Medulla oblongata (tissue), 1 donor: ENCODE measurements at regions not wholly inside any gene's neighbourhood (a gene's known extent, or its start where the extent isn't known, plus 50 kb on each side); places are given as distances from the start of the nearest gene placed in this dataset.

Source experiments
- DNase-seq: peaks from one replicate; pipeline ENCODE4 v3.0.0-alpha.2; 2015; ENCODE audit errors: extremely low spot score

DNA sequence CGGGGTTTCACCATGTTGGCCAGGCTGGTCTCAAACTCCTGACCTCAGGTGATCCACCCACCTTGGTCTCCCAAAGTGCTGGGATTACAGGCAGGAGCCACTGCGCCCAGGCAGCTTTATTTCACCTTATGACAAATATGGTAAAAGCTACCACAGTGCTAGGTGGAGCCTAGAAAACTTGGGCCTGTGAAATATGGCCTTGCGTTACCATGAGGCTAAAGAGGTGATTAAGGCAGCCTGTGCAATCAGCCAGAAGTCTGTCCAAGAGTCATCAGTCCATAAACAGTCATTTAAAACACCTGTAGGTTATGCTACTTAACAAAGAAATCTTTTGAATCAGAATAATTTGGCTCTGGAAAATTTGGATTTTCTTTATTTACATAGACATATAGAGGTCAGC, 114.8 kb upstream of the ANKH start:
- no peak for DNase-seq

DNA sequence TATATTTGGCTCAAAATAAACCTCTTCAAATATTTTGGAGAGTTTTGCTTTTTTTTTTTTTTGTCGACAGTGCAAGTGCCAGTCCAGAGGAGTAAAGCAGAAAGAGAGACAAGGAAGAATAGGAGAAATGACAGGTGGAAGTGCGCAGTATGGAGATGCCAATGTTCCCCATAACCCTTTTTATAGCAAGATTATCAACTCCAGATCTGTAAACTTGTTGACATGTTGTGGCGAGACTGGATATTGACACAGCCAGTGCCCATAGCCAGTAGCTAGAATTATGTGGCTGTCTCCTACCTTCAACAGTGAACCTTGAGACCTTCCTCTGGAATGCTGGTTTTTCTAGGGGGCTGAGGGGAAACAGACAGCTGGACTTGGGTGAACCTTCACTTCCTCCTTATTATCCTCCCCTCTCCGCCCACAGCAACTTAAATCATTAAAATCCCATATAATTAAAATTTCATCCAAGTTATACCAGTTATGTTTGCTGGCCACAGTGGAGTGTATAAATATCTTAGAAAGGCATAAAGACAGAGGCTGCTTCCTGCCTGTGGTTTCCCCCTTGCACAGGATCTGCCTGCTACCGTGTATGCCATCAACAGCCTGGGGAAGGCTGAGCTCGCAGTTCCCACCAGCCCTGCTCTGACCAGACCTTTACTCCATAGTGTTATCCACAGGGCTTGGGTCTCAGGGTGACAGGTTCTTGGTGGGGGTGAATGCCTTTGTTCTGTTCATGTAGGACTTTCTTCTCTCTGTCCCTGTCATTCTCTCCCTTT, 112.3 kb upstream of the ANKH start:
- no peak for DNase-seq

DNA sequence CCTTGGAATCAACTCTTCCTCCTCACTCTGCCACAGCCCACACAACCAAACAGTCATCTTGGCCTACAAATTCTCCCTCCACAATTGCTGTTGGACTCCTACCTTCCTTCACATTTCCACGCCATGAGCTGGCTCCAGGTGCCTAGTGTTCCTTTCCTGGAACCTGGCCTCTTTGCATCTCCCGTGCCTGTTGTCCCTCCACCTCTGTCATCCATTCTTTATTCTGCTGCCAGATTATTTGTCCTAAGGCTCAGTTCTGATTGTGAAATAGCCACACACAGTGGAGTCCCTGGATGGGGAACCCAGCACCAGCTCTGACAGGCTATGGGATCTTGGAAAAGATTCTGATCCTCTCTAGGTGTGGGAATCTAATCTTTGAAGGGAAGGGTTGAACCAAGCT, 109.1 kb upstream of the ANKH start:
- no peak for DNase-seq

DNA sequence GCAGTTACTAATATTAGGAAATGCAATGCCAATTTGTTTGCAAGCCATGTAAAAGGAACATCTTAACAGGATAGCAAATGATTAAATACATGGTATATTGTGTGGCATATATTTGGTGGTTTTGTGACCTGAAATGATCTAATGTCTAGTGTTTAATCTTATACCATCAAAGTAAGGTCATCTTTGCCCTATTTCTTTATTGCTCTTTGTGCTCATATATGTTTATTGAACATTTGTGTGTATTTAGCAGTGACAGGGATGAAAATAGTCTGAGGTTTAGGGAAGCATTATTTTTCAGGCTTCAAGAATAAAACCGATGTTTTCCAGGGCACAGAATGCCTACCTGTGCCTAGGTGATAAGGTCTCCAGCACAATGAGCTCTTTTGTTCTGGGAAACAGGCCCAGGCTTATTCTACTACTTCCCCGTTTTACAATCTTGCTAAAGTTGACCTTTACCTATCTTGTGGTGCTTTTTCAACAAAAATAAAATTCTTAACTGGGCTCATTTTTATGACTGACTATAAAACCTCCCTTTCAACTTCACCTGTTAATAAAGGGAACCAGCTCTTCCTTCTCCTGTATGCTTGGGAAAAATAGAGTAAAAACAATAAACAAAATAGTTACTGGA, 105.6 kb upstream of the ANKH start:
- no peak for DNase-seq

DNA sequence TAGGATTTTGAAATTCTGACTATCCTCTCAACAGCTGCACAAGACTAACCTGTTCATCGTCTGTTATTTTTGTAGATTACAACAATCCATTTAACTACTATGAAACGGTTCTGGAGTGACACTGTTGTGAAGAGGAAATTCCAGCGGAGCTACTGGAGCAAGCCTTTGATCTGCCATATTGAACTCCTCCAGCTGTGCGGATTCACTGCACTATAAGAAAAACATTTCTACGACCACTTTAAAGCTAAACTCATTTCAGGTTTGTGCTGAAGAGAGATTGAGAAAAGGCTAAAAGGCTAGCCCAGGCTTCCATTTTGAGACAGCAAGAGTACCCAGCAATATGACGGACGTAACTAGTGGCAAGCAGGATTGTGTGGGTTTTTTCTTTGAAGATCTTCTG, 104.9 kb upstream of the ANKH start:
- DNase-seq = no peak

DNA sequence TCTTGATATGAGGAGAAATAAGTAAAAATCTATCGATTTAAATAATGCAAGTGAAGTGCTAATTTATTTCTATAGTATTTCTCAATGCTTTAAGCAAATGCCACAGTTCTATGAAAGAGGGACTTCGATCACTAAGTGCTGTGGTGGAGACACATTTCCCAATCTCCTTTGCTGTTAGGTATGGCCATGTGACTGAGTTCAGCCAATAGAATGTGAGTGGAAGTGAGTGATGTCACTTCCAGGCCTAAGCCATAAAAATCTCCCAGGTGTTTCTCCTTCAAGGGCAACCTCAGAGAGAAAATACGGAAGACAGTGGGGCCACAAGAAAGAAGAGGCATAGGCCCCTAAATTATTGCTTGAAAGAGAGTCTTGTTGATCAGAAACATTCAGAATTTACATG, 100.3 kb upstream of the ANKH start:
- no peak for DNase-seq

DNA sequence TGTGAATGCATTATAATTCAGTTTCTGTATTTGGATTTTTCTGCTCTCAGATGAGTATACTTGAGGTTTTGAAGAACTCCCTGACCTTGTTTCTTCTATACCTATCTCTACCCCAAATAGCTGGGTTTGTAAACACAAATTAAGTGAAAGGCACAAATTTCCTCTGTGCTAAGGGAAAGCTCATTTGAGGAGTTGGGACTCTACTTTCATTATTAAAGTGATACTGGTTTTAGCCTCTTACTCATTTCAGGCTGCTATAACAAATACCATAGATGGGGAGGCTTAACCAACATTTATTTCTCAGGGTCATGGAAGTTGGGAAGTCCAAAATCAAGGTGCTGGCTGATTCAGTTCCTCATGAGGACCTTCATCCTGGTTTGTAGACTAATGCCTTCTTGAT, 97.2 kb upstream of the ANKH start:
- DNase-seq = no peak

DNA sequence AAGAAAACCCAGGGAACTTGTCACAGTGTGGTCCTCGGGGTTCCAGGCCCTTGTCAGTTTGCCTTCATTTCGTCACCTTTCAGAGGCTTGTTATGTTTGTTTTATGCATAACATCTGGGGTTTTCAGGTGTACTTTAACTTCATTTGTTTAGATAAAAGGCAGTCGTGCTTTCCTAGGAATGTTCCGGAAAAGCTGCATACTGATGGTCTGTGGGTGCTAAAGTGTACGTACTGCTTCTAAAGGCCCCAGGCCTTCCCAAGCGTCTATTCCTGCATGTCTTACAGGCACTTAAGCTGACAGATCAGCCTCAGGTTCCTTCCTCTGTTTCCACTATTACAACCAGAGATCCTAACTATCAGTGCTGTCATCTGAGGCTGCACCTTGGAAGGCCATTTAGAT, 95.6 kb upstream of the ANKH start:
- no peak for DNase-seq

DNA sequence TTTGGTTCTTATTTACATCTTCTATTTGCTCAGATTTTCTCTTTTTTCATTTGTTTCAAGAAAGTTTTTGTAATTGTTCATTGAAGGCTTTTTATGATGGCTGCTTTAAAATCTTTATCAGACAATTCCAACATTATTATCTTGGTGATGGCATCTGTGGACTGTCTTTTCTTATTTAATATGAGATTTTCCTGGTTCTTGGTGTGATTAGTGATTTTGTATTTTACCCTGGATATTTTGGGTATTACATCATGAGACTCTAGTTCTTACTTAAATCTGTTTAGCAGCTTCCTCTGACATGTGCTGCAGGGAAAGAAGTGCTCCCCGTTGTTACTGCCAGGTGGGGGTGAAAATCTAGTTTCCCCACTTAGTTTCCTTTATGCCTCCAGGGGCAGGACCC, 94.2 kb upstream of the ANKH start:
- DNase-seq = no peak

DNA sequence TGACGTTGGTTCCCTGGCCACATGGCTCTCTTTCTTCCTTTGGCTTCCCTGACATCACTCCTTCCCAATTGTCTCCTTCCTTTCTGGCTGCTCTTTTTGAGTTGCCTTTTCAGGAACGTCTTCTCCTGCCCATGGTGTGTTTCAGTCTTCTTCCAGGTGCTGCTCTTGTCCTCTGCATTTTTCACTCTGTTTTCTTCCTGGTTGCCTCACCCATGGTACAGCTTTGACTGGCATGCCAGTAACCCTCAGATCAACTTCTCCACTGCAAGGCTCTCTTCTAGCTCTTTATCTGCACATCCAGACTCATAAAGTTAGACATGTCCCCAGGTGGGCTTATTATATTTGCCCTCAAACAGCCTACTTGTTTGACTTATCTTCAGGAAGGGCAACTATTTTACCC, 91.0 kb upstream of the ANKH start:
- no peak for DNase-seq

DNA sequence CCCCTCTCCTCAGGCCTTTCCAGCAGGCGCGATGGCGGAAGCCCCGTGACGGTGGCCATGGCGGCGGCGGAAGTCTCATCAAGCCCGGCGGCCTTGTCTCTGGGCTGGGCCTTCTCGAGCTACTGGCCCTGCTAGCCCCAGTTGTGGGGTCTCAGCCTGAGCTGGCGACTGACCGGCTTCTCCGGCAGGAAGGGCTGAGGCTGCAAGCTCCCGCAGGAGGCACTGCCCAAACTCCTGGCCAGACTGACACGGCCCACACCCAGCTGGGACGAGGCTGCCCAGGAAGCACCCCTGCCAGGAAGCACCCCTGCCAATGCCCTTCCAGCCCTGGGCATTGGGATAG, 88.5 kb upstream of the ANKH start:
- no peak for DNase-seq

DNA sequence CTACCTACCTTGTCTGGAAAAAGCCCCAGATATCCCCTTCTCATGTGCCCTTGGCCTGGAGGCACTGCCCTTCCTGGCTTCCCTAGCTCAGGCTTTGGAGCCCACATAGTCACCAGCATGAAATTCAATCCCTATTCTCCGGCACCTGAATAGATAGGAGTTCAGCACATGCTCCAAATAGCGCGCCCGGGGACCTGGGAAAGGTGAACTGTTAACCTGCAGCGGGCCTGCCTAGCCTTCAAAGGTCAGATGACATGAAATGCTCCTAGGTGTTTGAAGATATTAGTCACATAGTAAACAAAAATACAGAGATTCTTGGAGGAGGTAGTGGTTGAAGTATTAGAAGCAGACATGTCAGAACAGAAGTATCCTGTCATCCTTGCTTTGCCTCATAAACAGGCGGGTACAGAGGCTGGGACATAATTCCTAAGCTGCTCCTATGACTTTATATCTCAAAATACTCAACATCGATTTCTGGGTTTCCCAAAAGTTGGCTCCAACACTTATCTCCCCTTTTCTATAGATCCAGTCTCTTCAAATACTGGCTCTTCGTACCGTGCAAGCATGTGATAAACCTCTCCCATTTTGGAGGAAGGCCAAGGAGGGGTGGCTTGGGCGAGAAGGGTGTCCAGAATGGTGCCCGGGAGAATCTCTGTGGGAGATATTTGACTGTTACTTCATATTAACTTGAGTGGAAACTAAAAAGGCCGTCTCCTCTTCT, 88.0 kb upstream of the ANKH start:
- DNase-seq = no peak

DNA sequence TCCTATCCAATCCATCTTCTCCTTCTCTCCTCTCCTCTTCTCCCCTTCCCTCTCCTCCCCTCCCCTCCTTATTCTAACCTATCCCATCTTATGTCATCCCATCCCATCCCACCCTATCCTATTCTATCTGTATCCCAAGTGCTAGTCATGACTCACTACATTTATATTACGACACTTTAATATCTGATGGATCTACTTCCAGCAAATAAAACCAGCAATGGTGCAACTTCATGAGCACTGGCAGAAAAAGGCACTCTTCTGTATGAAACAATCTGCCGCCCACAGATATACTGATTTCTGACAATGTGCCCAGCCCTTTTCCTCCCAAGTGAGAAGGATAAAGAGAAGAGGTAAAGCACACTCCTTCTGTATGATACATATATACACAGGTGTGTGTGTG, 86.6 kb upstream of the ANKH start:
- DNase-seq = no peak

DNA sequence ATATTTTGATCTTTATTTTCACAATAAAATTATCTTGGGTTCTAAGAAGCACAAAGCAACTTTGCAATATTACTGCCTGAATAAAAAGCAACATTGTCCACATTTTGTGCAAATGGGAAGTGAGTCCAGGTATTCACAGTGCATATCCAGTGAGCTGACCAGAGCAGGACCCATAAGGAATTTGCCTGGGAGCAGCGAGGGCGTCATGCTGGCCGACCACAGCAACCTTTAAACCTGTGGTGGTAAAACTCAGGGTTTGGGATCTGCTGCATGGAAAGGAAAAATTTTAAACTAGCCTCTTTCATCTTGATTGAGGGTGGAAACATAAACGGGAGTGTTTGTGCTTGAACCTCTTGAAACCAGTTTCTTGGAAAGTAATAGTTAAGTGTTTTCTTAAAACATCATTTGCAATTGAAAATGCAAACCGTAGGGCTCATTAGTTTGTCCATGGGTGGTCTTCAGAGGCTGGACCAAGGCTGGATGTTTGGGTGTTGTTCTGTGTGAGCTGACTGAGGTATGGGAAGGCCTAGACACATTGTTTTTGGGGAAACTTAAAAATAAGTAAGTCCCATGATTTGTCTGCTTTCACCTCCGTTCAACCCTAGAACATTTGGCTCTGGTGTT, 85.0 kb upstream of the ANKH start:
- DNase-seq = no peak

DNA sequence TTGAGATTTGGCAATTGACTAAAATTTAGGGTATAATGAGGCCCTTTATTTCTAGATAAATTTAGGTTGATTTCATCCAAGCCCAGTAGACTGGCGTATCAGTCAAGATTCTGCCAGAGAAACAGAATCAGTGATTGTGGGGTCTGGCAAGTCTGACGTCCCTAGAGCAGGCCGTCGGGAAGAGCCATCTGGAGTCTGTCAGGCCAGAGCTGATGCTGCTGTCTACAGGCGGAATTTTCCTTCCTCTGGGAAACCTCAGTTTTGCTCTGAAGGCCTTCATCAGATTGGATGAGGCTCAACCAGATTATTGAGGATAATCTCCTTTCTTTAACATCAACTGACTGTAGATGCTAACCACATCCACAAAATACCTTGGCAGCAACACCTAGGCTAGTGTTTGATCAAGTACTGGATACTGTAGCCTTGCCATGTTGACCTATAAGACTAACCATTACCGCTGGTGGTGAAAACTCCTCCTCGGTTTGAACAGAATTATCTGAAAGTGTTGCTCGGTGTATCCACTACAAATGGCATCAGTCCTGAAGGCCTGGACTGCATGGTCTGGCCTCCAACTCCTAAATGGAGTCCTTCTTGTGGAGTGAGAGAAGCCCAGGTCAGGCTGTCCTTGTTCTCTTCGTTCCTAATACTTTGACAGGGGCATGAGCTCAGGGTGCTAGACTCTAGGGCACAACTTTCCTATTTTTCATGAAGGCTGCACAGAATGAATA, 83.2 kb upstream of the ANKH start:
- DNase-seq = no peak

DNA sequence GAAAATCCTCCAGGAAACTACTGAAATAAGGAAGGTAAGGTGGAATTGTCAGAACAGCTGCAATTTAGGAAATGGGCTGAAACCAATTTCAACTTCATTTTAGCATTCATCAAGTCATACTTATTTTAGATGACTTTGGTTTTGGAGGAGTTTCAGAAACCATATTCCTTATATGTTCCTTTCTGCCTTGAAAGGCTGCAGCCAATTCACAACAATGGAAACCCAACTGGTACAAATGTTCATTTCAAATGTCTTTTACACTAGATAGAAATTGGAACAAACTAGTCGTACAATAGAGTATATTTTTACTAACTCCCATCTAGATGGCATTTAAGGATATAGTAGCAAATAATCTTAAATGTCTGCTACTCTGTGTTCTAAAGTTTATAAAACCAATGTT, 82.6 kb upstream of the ANKH start:
- DNase-seq = no peak

DNA sequence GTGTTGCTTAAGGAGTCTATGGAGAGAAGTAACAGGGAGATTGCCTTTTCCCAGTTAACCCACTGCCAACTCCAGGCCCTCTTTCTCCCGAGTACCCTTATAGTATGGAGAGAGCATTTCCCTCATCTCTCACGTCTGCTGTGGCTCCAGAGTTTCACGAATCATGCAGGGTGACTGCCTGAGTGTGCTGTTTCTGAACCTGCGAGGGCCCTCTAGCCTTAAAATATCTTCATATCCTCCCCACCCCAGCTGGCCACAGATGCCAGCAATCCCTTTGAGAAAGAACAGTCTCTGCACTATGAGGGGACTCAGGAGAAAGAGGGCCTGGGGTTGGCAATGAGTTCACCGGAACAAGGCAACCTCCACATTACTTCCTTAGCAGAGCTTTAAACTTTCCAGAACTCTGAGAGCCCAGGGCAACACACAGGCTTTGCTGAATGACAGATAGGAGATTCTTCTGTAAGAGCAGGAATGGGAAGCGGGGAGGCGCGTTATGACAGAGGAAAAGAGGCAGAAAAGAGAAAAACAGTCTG, 81.6 kb upstream of the ANKH start:
- no peak for DNase-seq

DNA sequence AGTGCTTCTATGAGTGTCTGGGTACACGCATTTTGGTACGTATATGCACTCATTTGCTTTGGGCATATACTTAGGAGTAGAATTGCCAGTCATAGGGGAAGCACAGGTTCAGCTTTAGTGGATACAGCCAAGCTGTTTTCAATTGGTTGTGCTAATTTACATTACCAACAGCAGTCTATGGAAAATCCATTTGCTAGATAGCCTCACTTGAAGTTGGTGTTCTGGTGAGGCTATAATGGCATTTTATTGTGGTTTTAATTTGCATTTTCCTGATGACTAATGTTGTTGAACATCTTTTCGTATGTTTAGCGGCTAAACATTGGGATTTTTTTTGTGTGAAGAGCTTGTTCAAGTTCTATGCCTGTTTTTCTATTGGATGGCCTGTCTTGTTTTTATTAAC, 76.8 kb upstream of the ANKH start:
- no peak for DNase-seq

DNA sequence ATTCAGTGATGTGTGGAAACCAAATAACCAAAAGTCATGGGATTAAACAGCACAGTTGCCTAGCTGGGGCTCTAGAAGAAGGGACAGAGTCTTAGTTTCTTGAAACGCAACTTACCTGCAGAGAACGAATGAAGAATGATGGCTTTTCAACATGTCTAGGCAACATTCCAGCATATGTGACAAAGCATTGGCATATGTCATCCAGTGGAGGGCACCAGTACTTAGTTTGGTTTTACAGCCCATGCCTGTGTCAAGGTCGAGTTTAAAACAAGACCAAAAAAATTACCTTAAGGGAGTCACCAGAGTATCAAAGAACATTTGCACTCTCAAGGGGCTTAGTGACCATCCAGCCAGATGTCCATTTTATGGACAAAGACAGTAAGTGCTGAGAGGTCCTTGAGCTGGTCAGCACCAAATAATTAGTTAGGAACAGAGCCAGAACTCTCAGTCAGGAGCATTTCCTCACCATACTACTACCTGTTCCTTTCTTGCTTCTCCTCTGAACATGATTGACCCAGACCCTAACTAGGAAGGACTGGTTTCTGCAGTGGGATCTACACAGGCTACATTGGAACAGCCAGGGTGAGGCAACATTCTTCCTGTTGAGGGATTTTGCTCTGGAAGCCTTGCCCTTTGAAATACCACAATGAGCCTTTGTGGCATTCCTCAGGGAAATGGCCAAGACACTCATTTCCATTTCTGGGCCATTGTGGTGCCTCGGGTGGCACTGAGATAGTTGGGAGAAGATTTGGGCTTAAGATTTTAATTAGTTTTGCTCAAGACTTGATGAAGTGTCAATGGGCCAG, 75.4 kb upstream of the ANKH start:
- DNase-seq = peak; percentile 38

DNA sequence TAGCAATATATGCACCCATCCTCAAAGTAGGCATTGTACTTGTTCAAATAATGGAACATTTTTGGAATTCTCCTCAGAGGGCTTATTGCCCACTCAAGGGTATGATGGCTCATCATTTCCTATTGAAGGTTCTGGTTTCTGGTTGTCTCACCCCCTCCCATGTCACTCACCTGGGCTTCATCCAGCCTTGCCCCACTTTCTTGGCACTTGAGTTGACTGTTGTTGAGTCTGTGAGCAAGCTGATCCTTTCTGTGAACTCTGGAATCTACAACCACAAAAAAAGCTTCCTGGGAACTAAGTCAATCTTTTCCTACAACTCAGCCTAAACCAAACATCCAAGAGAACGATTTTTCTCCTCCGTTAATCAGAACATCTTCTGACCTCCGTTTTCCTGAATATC, 73.9 kb upstream of the ANKH start:
- DNase-seq = no peak

DNA sequence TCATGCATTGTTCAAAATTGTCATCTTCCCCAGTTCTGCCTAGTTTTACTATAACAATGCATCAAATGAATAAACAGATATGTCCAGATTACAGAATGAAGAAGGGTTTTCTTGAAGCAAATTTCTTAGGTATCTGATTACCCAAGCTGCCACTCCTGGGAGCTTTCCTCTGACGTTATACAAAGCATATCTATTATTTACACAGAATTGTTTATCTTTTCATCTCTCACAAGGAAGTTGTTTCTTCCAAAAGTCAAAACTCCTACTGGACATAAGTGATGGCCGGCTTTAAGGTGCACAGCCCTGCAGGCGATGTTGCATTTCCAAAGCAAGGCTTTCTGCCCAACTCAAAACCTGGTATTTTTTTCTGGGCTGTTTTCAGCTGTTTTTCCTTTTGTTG, 73.4 kb upstream of the ANKH start:
- DNase-seq = no peak
